ENCODE measurements at regions not wholly inside any gene's neighbourhood (a gene's known extent, or its start where the extent isn't known, plus 50 kb on each side); places are given as distances from the start of the nearest gene placed in this dataset.
"Not testable (repeated sequence)": the region's sequence is repeated elsewhere in the genome, so short reads cannot be mapped to it uniquely, and the experiment has no call there.

- TF ChIP-seq ZBTB5 (IDR thresholded peaks at IDR 0.05), result no peak
Observed at GRCh38 chr12:131425112-131426075, 285.5 kb upstream of the SFSWAP start (continued).

- no peaks in the 10 kb centered on the region for H4K20me1 ChIP-seq (replicated peaks; ENCODE audit: control insufficient read depth, insufficient read depth, low read length)
- H3K27ac ChIP-seq (ENCODE audit: extremely low read depth, low read depth, low read length), result no peak overlapping the region
- POLR2A ChIA-PET, result no interaction called here
- peaks cover 3 to 14% of the 10 kb centered on the region in 2 experiments; a peak in 3 of 5 replicates for H3K27me3 ChIP-seq (ENCODE audit: control insufficient read depth in 2 of 2, insufficient read depth in 2 of 2, low read length in 2 of 2)
- no peak overlapping the region for H3K4me2 ChIP-seq (ENCODE audit: insufficient read depth, low read length)
- intact Hi-C loops (cut with micrococcal nuclease), result no loop called here
- no TSS peak for BruUV-seq (replicated peaks)
- ATAC-seq (no peak), DNase-seq (ENCODE audit: extremely low read depth in 1 of 4, low spot score in 3 of 4) (no peak), FAIRE-seq (no peak)
- no peaks in the 10 kb centered on the region for H3K79me2 ChIP-seq (ENCODE audit: control insufficient read depth, insufficient read depth, low read length)
- peaks cover 7% of the 10 kb centered on the region; the same call in 1 of the 2 replicates for H3K9me3 ChIP-seq (replicated peaks; ENCODE audit: control insufficient read depth, insufficient read depth, low read depth, low read length)
- 0 out of 4 replicates have a peak overlapping the region, but pooled peaks of 1 of the 2 experiments have one; percentile 52 for H3K9ac ChIP-seq (ENCODE audit: insufficient read depth in 1 of 2, low read depth in 2 of 2, low read length in 2 of 2)
- 7% methylated on average over 10 of the region's 14 CpGs for WGBS (ENCODE audit: insufficient coverage, low coverage, missing lambda C conversion rate)
- H3K9me1 ChIP-seq (ENCODE audit: control insufficient read depth, insufficient read depth, low read length), result no peaks in the 10 kb centered on the region
- CTCF ChIA-PET (ENCODE audit: low intra/inter-chr PET ratio), result no interaction called here
- H3K4me3 ChIP-seq, result no peak overlapping the region
- no peak overlapping the region for H2AFZ ChIP-seq (ENCODE audit: low read depth, low read length)
- TF ChIP-seq XRCC5 (IDR thresholded peaks at IDR 0.05; ENCODE audit: low read depth, low read length), result no peak
- TF ChIP-seq FOXO4 (CRISPR knock-in tag; IDR thresholded peaks at IDR 0.05), result no peak
- no peak for TF ChIP-seq FUS (optimal IDR thresholded peaks at IDR 0.05; ENCODE audit: low read depth, low read length)
- no peak for TF ChIP-seq ZSCAN29 (IDR thresholded peaks at IDR 0.05)
- TF ChIP-seq ZNF280A (IDR thresholded peaks at IDR 0.05; ENCODE audit: low read depth, partially characterized antibody), result no peak
- no peaks in the 10 kb centered on the region for H3K36me3 ChIP-seq (ENCODE audit: control insufficient read depth, insufficient read depth, low read length)
- in situ Hi-C loops (cut with MboI), result no loop called here
- H3K4me1 ChIP-seq (replicated peaks in 1 of 2; ENCODE audit: control insufficient read depth in 2 of 2, insufficient read depth in 2 of 2, low read length in 2 of 2), result peaks cover 0 to 8% of the 10 kb centered on the region in 2 experiments; a peak in 2 of 5 replicates
Observed at GRCh38 chr12:131428091-131428685, 282.7 kb upstream of the SFSWAP start.

- H4K20me1 ChIP-seq (replicated peaks; ENCODE audit: control insufficient read depth, insufficient read depth, low read length); H3K36me3 ChIP-seq (ENCODE audit: control insufficient read depth, insufficient read depth, low read length); H3K9me1 ChIP-seq (ENCODE audit: control insufficient read depth, insufficient read depth, low read length); POLR2A ChIA-PET; H3K27ac ChIP-seq (ENCODE audit: extremely low read depth, low read depth, low read length); H3K4me3 ChIP-seq; CTCF ChIA-PET (ENCODE audit: low intra/inter-chr PET ratio); H3K9ac ChIP-seq (ENCODE audit: insufficient read depth in 1 of 2, low read depth in 2 of 2, low read length in 2 of 2); DNase-seq (ENCODE audit: extremely low read depth in 1 of 4, low spot score in 3 of 4); H3K79me2 ChIP-seq (ENCODE audit: control insufficient read depth, insufficient read depth, low read length); BruUV-seq (replicated peaks); H3K9me3 ChIP-seq (replicated peaks; ENCODE audit: control insufficient read depth, insufficient read depth, low read depth, low read length); intact Hi-C loops (cut with micrococcal nuclease); H3K4me2 ChIP-seq (ENCODE audit: insufficient read depth, low read length); H2AFZ ChIP-seq (ENCODE audit: low read depth, low read length); in situ Hi-C loops (cut with MboI): not testable (repeated sequence)
- ATAC-seq, result peak; percentile 50
- Histone ChIP-seq H3K4me1 (replicated peaks in 1 of 2; ENCODE audit: control insufficient read depth in 2 of 2, insufficient read depth in 2 of 2, low read length in 2 of 2) (peaks cover 1 to 11% of the 10 kb centered on the region in 2 experiments; a peak in 3 of 5 replicates), H3K27me3 (ENCODE audit: control insufficient read depth in 2 of 2, insufficient read depth in 2 of 2, low read length in 2 of 2) (peaks cover 3 to 14% of the 10 kb centered on the region in 2 experiments; a peak in 3 of 5 replicates)
- FAIRE-seq, result peak; percentile 63
- WGBS (ENCODE audit: insufficient coverage, low coverage, missing lambda C conversion rate), result 0% methylated on average over 3 of the region's 8 CpGs
Observed at GRCh38 chr12:131429221-131429620, 281.7 kb upstream of the SFSWAP start.
